ENCODE measurements at regions not wholly inside any gene's neighbourhood (a gene's known extent, or its start where the extent isn't known, plus 50 kb on each side); places are given as distances from the start of the nearest gene placed in this dataset.

DNA sequence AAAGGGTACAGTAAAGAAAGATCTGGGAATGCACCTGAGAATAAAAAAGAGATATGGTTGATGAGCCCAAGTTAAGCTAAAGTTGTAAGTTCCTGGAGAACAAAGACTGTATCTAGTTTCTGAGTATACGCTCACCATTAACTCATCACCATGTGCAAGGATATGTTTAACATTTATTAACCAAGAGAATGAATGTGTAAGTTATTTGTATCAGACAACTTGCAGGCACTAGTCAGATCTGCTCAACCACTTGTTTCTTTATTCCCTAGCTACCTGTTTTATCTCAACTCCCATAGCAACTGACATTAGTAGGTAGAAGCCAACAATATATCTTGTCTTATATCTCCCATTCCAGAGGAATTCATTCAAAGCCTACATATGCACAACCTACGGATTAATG lies 74.9 kb upstream of the KCNA4 start:
- TF ChIP-seq, protein P1, sequence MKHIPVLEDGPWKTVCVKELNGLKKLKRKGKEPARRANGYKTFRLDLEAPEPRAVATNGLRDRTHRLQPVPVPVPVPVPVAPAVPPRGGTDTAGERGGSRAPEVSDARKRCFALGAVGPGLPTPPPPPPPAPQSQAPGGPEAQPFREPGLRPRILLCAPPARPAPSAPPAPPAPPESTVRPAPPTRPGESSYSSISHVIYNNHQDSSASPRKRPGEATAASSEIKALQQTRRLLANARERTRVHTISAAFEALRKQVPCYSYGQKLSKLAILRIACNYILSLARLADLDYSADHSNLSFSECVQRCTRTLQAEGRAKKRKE (CRISPR knock-in tag; IDR thresholded peaks at IDR 0.05; ENCODE audit: low read depth), result no peak
- TF ChIP-seq MYC (IDR thresholded peaks at IDR 0.05; ENCODE audit: borderline replicate concordance, low read length) (no peak), PHF8 (IDR thresholded peaks at IDR 0.05; ENCODE audit: borderline replicate concordance, low read depth) (no peak), KDM1A (IDR thresholded peaks at IDR 0.05; ENCODE audit: low read depth) (no peak), HDAC2 (IDR thresholded peaks at IDR 0.05) (no peak), ESRRA (IDR thresholded peaks at IDR 0.05; ENCODE audit: borderline replicate concordance, low read length) (no peak), HOXB5 (CRISPR knock-in tag; IDR thresholded peaks at IDR 0.05) (no peak), ZSCAN20 (CRISPR knock-in tag; IDR thresholded peaks at IDR 0.05) (no peak)
- Histone ChIP-seq H3K4me2 (no peak overlapping the region), H3K27ac (no peak overlapping the region), H3K9me3 (no peaks in the 10 kb centered on the region), H3K4me3 (no peak overlapping the region), H3K4me1 (no peaks in the 10 kb centered on the region)
- FAIRE-seq, result no peak
- CTCF ChIA-PET, result no interaction called here
- no peak for DNase-seq (ENCODE audit: low read depth in 1 of 2, low spot score in 1 of 2)
- ATAC-seq, result no peak
- 9% methylated on average over 2 of the region's 2 CpGs for WGBS (ENCODE audit: missing lambda C conversion rate)
- POLR2A ChIA-PET, result no interaction called here

DNA sequence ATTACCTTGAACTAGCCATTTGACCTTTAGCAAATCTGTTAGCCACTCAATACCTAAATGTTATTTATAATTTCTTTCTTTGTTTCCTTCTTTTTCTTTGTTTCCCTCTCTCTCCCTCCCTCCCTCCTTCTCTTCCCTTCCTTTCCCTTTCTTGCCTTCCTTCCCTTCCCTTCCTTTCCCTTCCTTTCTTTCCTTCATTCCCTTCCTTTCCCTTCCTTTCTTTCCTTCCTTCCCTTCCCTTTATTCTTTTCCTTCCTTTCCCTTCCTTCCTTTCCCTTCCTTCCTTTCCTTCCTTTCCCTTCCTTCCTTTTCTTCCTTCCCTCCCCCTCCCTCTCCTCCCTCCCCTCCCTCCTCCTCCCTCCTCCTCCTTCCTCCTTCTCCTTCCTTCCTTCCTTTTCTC lies 75.7 kb upstream of the KCNA4 start:
- ATAC-seq (no peak), FAIRE-seq (no peak)
- POLR2A ChIA-PET, result no interaction called here

DNA sequence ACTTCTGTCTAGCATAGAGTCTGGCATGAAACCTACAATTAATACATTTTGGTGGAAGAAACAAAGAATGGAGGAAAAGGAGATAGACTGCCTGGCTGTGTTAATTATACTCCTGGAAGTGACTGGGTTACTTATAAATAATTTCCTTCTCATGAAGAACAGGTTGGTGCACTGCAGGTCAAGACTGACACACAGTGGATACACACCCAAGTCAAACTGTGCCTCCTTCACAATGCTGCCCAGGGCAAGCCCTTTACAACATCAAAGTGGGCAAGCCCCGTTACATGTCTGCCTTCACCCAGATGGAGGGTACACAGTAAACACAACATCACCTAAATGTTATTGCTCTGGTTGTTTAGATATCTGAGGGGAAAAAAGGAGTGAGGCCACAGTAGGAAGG lies 83.7 kb upstream of the KCNA4 start:
- DNase-seq (ENCODE audit: low read depth in 1 of 2, low spot score in 1 of 2) (no peak), ATAC-seq (no peak), FAIRE-seq (no peak)
- H3K27ac ChIP-seq, result no peak overlapping the region
- WGBS (ENCODE audit: missing lambda C conversion rate), result 0% methylated on average over 1 of the region's 1 CpG
- no peaks in the 10 kb centered on the region for H3K4me1 ChIP-seq
- ChIA-PET CTCF (interaction anchor here (0.6 kb wide), 1 partner anchor 349 kb away, joined by 3 read pairs; no protein-coding TSS in a partner anchor), POLR2A (no interaction called here)
- no peaks in the 10 kb centered on the region for H3K9me3 ChIP-seq
- TF ChIP-seq RNF2 (IDR thresholded peaks at IDR 0.05; ENCODE audit: borderline replicate concordance, low read depth) (no peak), CHD4 (IDR thresholded peaks at IDR 0.05; ENCODE audit: borderline replicate concordance) (no peak), HOXA7 (CRISPR knock-in tag; IDR thresholded peaks at IDR 0.05) (no peak), NR3C1 (IDR thresholded peaks at IDR 0.05) (no peak), HOXB5 (CRISPR knock-in tag; IDR thresholded peaks at IDR 0.05) (no peak), POLR2A (IDR thresholded peaks at IDR 0.05; ENCODE audit: low read length) (no peak)
- TF ChIP-seq, protein P2, sequence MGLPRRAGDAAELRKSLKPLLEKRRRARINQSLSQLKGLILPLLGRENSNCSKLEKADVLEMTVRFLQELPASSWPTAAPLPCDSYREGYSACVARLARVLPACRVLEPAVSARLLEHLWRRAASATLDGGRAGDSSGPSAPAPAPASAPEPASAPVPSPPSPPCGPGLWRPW (IDR thresholded peaks at IDR 0.05), result no peak
- TF ChIP-seq, protein P3, sequence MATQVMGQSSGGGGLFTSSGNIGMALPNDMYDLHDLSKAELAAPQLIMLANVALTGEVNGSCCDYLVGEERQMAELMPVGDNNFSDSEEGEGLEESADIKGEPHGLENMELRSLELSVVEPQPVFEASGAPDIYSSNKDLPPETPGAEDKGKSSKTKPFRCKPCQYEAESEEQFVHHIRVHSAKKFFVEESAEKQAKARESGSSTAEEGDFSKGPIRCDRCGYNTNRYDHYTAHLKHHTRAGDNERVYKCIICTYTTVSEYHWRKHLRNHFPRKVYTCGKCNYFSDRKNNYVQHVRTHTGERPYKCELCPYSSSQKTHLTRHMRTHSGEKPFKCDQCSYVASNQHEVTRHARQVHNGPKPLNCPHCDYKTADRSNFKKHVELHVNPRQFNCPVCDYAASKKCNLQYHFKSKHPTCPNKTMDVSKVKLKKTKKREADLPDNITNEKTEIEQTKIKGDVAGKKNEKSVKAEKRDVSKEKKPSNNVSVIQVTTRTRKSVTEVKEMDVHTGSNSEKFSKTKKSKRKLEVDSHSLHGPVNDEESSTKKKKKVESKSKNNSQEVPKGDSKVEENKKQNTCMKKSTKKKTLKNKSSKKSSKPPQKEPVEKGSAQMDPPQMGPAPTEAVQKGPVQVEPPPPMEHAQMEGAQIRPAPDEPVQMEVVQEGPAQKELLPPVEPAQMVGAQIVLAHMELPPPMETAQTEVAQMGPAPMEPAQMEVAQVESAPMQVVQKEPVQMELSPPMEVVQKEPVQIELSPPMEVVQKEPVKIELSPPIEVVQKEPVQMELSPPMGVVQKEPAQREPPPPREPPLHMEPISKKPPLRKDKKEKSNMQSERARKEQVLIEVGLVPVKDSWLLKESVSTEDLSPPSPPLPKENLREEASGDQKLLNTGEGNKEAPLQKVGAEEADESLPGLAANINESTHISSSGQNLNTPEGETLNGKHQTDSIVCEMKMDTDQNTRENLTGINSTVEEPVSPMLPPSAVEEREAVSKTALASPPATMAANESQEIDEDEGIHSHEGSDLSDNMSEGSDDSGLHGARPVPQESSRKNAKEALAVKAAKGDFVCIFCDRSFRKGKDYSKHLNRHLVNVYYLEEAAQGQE (IDR thresholded peaks at IDR 0.05), result no peak
- TF ChIP-seq, protein P4, sequence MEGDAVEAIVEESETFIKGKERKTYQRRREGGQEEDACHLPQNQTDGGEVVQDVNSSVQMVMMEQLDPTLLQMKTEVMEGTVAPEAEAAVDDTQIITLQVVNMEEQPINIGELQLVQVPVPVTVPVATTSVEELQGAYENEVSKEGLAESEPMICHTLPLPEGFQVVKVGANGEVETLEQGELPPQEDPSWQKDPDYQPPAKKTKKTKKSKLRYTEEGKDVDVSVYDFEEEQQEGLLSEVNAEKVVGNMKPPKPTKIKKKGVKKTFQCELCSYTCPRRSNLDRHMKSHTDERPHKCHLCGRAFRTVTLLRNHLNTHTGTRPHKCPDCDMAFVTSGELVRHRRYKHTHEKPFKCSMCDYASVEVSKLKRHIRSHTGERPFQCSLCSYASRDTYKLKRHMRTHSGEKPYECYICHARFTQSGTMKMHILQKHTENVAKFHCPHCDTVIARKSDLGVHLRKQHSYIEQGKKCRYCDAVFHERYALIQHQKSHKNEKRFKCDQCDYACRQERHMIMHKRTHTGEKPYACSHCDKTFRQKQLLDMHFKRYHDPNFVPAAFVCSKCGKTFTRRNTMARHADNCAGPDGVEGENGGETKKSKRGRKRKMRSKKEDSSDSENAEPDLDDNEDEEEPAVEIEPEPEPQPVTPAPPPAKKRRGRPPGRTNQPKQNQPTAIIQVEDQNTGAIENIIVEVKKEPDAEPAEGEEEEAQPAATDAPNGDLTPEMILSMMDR (IDR thresholded peaks at IDR 0.05), result no peak
- TF ChIP-seq, protein P5, sequence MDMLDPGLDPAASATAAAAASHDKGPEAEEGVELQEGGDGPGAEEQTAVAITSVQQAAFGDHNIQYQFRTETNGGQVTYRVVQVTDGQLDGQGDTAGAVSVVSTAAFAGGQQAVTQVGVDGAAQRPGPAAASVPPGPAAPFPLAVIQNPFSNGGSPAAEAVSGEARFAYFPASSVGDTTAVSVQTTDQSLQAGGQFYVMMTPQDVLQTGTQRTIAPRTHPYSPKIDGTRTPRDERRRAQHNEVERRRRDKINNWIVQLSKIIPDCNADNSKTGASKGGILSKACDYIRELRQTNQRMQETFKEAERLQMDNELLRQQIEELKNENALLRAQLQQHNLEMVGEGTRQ (IDR thresholded peaks at IDR 0.05), result no peak
- no peak overlapping the region for H3K4me3 ChIP-seq
- no peak overlapping the region for H3K4me2 ChIP-seq

More for the DNA sequence above, 75.7 kb upstream of the KCNA4 start:
- Histone ChIP-seq H3K4me3 (no peak overlapping the region), H3K9me3 (no peaks in the 10 kb centered on the region), H3K4me1 (no peaks in the 10 kb centered on the region), H3K4me2 (no peak overlapping the region), H3K27ac (no peak overlapping the region)
- CTCF ChIA-PET, result no interaction called here
- no peak for DNase-seq (ENCODE audit: low read depth in 1 of 2, low spot score in 1 of 2)
- TF ChIP-seq, protein P6, sequence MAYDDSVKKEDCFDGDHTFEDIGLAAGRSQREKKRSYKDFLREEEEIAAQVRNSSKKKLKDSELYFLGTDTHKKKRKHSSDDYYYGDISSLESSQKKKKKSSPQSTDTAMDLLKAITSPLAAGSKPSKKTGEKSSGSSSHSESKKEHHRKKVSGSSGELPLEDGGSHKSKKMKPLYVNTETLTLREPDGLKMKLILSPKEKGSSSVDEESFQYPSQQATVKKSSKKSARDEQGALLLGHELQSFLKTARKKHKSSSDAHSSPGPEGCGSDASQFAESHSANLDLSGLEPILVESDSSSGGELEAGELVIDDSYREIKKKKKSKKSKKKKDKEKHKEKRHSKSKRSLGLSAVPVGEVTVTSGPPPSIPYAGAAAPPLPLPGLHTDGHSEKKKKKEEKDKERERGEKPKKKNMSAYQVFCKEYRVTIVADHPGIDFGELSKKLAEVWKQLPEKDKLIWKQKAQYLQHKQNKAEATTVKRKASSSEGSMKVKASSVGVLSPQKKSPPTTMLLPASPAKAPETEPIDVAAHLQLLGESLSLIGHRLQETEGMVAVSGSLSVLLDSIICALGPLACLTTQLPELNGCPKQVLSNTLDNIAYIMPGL (CRISPR knock-in tag; IDR thresholded peaks at IDR 0.05; ENCODE audit: borderline replicate concordance), result no peak
- no peak for TF ChIP-seq KDM5A (IDR thresholded peaks at IDR 0.05)
- TF ChIP-seq TP53 (CRISPR knock-in tag; IDR thresholded peaks at IDR 0.05), result no peak
- TF ChIP-seq GATA3 (IDR thresholded peaks at IDR 0.05; ENCODE audit: borderline replicate concordance), result no peak
- TF ChIP-seq EHMT2 (IDR thresholded peaks at IDR 0.05; ENCODE audit: low read depth), result no peak
- no peak for TF ChIP-seq HOXA7 (CRISPR knock-in tag; IDR thresholded peaks at IDR 0.05)
- no peak for TF ChIP-seq CEBPB (IDR thresholded peaks at IDR 0.05)
- TF ChIP-seq KDM1A (IDR thresholded peaks at IDR 0.05; ENCODE audit: low read depth), result no peak
- TF ChIP-seq FOXS1 (CRISPR knock-in tag; IDR thresholded peaks at IDR 0.05), result no peak
- no peak for TF ChIP-seq ESRRA (IDR thresholded peaks at IDR 0.05; ENCODE audit: borderline replicate concordance, low read length)

Measured in A549 (cell line).